Tibial artery (tissue), 4 donors: ENCODE measurements at regions not wholly inside any gene's neighbourhood (a gene's known extent, or its start where the extent isn't known, plus 50 kb on each side); places are given as distances from the start of the nearest gene placed in this dataset.

ENCODE experiments used
- DNase-seq, 2 donors: peaks; one replicate each; pipeline ENCODE4 v3.0.0-alpha.2; 2019
- H3K27ac ChIP-seq, 2 donors: fragments of 200-600 bp; sonication (generic) in 1 of 2; 1 replicate in 1 of 2; 2 replicates in 1 of 2; pipeline ENCODE4 v1.5.1; 2018 to 2019; ENCODE audit warnings: mild to moderate bottlenecking in 1 of 2
- H3K27me3 ChIP-seq, 2 donors: fragments of 200-600 bp; sonication (generic) in 1 of 2; one replicate each; pipeline versions ENCODE4 v1.5.1 to v1.6.0; 2016 to 2019
- H3K36me3 ChIP-seq, 3 donors: fragments of 200-600 bp; sonication (generic) in 2 of 3; one replicate each; pipeline ENCODE4 v1.5.1; 2016 to 2019; ENCODE audit warnings: mild to moderate bottlenecking in 2 of 3
- H3K4me1 ChIP-seq, 4 donors: fragments of 200-600 bp; sonication (generic) in 2 of 4; 1 replicate in 3 of 4; 2 replicates in 1 of 4; pipeline ENCODE4 v1.5.1; 2016 to 2019
- H3K4me3 ChIP-seq, 2 donors: fragments of 200-600 bp; sonication (generic) in 1 of 2; 1 replicate in 1 of 2; 2 replicates in 1 of 2; pipeline ENCODE4 v1.5.1; 2018 to 2019; ENCODE audit warnings: mild to moderate bottlenecking in 2 of 2
- H3K9me3 ChIP-seq, 3 donors: fragments of 200-600 bp; sonication (generic) in 1 of 3; one replicate each; pipeline ENCODE4 v1.5.1; 2016 to 2019
- CTCF ChIP-seq, 2 experiments: fragments of 200-600 bp in 1 of 2; fragments of 450-650 bp in 1 of 2; IDR thresholded peaks; one replicate each; pipeline ENCODE4 v1.5.1; 2017 to 2019; ENCODE audit warnings: antibody characterized with exemption in 2 of 2, mild to moderate bottlenecking in 1 of 2, moderate library complexity in 1 of 2
- intact Hi-C: fragments of 100-400 bp; cut with DNase I; formaldehyde crosslinking; loops from one replicate; pipeline ENCODE4 v1.15.0; 2023; ENCODE audit warnings: low total_unique reads

GRCh38 chr2:71743995-71744675, 290.8 kb downstream of the DYSF start:
- Histone ChIP-seq H3K4me3 (no peak overlapping the region), H3K27me3 (no peaks in the 10 kb centered on the region), H3K36me3 (no peaks in the 10 kb centered on the region), H3K9me3 (peaks cover 0 to 5% (median 0%) of the 10 kb centered on the region in 3 donors), H3K27ac (no peak overlapping the region), H3K4me1 (peaks cover 5 to 61% (median 48%) of the 10 kb centered on the region in 4 donors)
- TF ChIP-seq CTCF (IDR thresholded peaks at IDR 0.05) = no peak
- DNase-seq = no peak
- intact Hi-C loops = no loop called here

GRCh38 chr2:71742953-71743601, 289.7 kb downstream of the DYSF start:
- Histone ChIP-seq H3K36me3 (no peaks in the 10 kb centered on the region), H3K27ac (peak overlapping the region; percentile 49 to 68), H3K9me3 (peaks cover 0 to 5% (median 0%) of the 10 kb centered on the region in 3 donors), H3K4me3 (no peak overlapping the region), H3K27me3 (no peaks in the 10 kb centered on the region), H3K4me1 (peaks cover 5 to 51% (median 41%) of the 10 kb centered on the region in 4 donors)
- peak; percentile 92 for DNase-seq
- intact Hi-C loops = no loop called here
- TF ChIP-seq CTCF (IDR thresholded peaks at IDR 0.05) = no peak

GRCh38 chr2:71736986-71737385, 283.6 kb downstream of the DYSF start:
- no peak overlapping the region for H3K27ac ChIP-seq
- no peaks in the 10 kb centered on the region for H3K36me3 ChIP-seq
- intact Hi-C loops = no loop called here
- no peaks in the 10 kb centered on the region for H3K27me3 ChIP-seq
- H3K4me3 ChIP-seq = no peak overlapping the region
- no peak for DNase-seq
- no peak for TF ChIP-seq CTCF (IDR thresholded peaks at IDR 0.05)
- peaks cover 0 to 1% (median 0%) of the 10 kb centered on the region in 3 donors for H3K9me3 ChIP-seq
- H3K4me1 ChIP-seq = peaks cover 0 to 4% (median 0%) of the 10 kb centered on the region in 4 donors

- H3K4me3 ChIP-seq = no peak overlapping the region
- H3K27ac ChIP-seq = no peak overlapping the region
- TF ChIP-seq CTCF (IDR thresholded peaks at IDR 0.05) = no peak
- no peak for DNase-seq
- no peaks in the 10 kb centered on the region for H3K9me3 ChIP-seq
- no peaks in the 10 kb centered on the region for H3K27me3 ChIP-seq
- H3K4me1 ChIP-seq = no peaks in the 10 kb centered on the region
- no peaks in the 10 kb centered on the region for H3K36me3 ChIP-seq
- intact Hi-C loops = no loop called here
Measured at GRCh38 chr2:71736091-71736861, 282.9 kb downstream of the DYSF start.
